Large intestine (tissue), 3 donors: ENCODE measurements at regions not wholly inside any gene's neighbourhood (a gene's known extent, or its start where the extent isn't known, plus 50 kb on each side); places are given as distances from the start of the nearest gene placed in this dataset.
A peak's percentile ranks its signal among the peaks of the same experiment; 100 is the strongest.

Source experiments
- DNase-seq, 2 donors: peaks; one replicate each; pipeline versions ENCODE4 v3.0.0 to v3.0.0-alpha.2; 2013
- H3K27ac ChIP-seq: one replicate; pipeline ENCODE4 v1.5.1; 2013; ENCODE audit warnings: low read length
- H3K27me3 ChIP-seq: 2 replicates; pipeline ENCODE4 v1.6.1; 2013; ENCODE audit warnings: low read length; ENCODE audit not compliant: control insufficient read depth, insufficient read depth
- H3K36me3 ChIP-seq: 2 replicates; pipeline ENCODE4 v1.6.1; 2013; ENCODE audit warnings: low read length; ENCODE audit not compliant: control insufficient read depth, insufficient read depth
- H3K4me1 ChIP-seq: one replicate; pipeline ENCODE4 v1.6.1; 2013; ENCODE audit warnings: low read length; ENCODE audit not compliant: control insufficient read depth, insufficient read depth
- H3K4me3 ChIP-seq: one replicate; pipeline ENCODE4 v1.5.1; 2013; ENCODE audit warnings: low read length
- H3K9me3 ChIP-seq: one replicate; pipeline ENCODE4 v1.6.1; 2013; ENCODE audit warnings: mild to moderate bottlenecking, low read depth, low read length, moderate library complexity; ENCODE audit not compliant: control insufficient read depth
- WGBS: methylation state at CpG from one replicate; pipeline ENCODE4 v1.1.5; 2013; ENCODE audit warnings: low lambda C conversion rate; ENCODE audit not compliant: insufficient coverage; 5-methylcytosine and 5-hydroxymethylcytosine counted together

DNA sequence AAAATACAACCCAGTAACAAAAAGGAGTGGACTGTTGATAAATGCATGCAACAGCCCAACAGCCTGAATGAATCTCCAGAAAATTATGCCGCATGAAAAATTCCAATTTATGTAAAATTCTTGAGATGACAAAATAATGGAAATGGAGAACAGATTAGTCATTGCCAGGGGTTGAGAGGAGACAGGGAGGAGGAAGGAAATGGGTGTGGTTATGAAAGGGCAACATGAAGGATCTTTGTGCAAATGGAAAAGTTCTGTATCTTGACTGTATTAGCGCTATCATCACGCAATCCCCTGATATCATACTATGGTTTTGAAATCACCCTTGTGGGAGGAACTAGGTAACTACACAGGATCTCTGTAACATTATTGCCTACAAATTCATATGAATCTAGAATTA is 1058.3 kb upstream of the RBFOX1 start:
- Histone ChIP-seq H3K4me3 (no peak overlapping the region), H3K4me1 (no peaks in the 10 kb centered on the region), H3K27me3 (no peaks in the 10 kb centered on the region), H3K27ac (no peak overlapping the region), H3K36me3 (no peaks in the 10 kb centered on the region), H3K9me3 (no peaks in the 10 kb centered on the region)
- DNase-seq: no peak
- no CpG with 5 or more reads among the region's 3 CpGs for WGBS

DNA sequence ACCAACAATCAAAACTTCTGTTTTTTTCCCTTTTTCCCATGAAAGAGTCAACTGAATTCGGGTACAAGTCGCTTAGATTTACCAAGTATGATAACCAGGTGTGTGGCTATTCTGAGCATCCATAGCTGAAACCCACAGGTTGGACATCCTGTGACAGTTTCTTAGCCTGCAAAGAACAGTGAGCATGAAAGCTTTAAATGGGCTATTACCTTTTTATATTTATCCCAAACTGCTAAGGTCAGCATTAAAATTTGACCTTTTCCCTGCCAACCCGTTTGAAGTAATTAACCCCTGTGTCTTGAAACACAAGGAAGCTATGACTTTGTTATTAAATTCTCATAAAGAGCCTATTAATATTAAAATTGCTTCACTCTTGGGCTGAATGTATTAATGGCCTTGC is 1065.0 kb upstream of the RBFOX1 start:
- H3K27ac ChIP-seq: no peak overlapping the region
- no peaks in the 10 kb centered on the region for H3K36me3 ChIP-seq
- no peaks in the 10 kb centered on the region for H3K27me3 ChIP-seq
- no peak overlapping the region for H3K4me3 ChIP-seq
- DNase-seq: no peak
- no peaks in the 10 kb centered on the region for H3K4me1 ChIP-seq
- H3K9me3 ChIP-seq: no peaks in the 10 kb centered on the region
- WGBS: no CpG with 5 or more reads among the region's 3 CpGs

DNA sequence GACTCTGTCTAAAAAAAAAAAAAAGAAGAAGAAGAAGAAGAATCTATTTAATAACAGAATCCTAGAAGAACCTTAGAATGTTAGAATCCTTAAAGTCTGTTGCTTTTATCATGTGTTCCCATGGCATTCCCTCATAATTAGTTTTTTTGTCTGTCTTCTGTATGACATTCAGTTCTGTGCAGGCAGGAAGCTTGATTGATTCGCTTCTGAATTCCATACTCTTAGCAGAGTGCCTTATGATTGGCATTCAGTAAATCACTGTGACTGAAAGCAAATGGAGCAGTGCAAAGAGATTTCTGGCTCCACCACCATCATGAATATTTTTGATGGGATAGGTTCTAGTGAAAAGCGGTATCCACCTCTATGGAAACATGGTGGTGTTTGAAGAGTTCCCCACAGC is 1065.9 kb upstream of the RBFOX1 start:
- no CpG with 5 or more reads among the region's 2 CpGs for WGBS
- Histone ChIP-seq H3K27ac (no peak overlapping the region), H3K36me3 (no peaks in the 10 kb centered on the region), H3K9me3 (no peaks in the 10 kb centered on the region), H3K27me3 (no peaks in the 10 kb centered on the region), H3K4me3 (no peak overlapping the region), H3K4me1 (no peaks in the 10 kb centered on the region)
- no peak for DNase-seq

DNA sequence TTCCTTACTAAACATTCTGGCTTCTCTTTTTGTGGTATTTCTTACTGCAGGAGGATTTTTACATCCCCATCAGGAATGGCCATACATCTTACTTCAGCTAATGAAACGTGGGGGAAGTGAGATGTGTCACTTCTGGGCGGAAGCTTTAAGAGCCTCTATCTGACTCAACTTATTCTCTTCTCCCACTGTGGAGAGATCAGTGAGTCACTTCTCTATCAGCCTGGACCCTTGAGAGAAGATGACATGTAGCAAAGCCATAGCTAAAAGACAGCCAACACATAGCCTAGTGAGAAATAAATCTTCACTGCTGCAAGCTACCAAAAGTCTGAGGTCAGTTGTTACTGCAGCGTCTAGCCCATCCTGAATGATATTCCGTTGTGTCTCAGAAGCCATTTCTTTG is 1066.7 kb upstream of the RBFOX1 start:
- Histone ChIP-seq H3K27ac (no peak overlapping the region), H3K36me3 (no peaks in the 10 kb centered on the region), H3K9me3 (no peaks in the 10 kb centered on the region), H3K27me3 (no peaks in the 10 kb centered on the region), H3K4me3 (no peak overlapping the region), H3K4me1 (no peaks in the 10 kb centered on the region)
- WGBS: no CpG with 5 or more reads among the region's 4 CpGs
- DNase-seq: no peak

DNA sequence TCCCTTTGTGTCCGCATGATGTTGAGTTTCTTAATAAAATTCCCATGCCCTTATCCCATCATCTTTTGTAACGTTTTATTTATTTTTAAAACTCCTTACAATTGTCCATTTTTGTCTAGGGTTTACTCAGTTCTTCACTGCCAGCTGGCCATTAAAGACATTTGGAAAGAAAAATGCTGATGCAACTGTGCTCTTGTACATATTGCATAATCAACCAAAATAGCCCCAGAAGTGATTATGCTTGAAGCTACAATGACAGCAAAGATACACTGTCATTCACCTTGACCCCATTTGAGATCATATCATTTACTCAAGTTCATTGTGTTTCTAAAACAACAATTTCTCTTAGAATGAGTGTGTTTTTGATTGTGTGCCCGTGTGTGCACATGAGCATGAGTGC is 1074.6 kb upstream of the RBFOX1 start:
- no peaks in the 10 kb centered on the region for H3K9me3 ChIP-seq
- H3K27me3 ChIP-seq: no peaks in the 10 kb centered on the region
- no peak overlapping the region for H3K27ac ChIP-seq
- WGBS: 100% methylated on average over 3 of the region's 3 CpGs
- DNase-seq: no peak
- no peaks in the 10 kb centered on the region for H3K36me3 ChIP-seq
- H3K4me3 ChIP-seq: no peak overlapping the region
- H3K4me1 ChIP-seq: no peaks in the 10 kb centered on the region

DNA sequence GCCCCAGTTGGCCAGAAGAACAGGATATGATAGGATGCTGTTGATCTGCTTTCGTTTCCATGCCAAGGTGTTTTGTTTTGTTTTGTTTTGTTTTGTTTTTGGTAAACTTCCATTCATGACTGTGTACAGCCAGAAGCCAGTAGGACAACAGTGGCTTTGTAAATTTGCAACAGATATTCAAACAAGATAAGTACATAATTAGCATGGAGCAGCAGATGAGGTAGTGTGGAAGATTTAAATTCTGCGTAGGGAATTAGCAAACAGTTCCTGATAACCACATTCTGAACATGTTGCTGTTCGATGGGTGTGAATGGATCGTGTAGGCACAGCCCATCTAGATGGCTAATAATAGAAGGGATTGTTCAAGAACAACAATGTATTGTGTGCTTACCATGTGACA is 1080.1 kb upstream of the RBFOX1 start:
- WGBS: 90% methylated on average over 2 of the region's 4 CpGs
- no peak for DNase-seq

DNA sequence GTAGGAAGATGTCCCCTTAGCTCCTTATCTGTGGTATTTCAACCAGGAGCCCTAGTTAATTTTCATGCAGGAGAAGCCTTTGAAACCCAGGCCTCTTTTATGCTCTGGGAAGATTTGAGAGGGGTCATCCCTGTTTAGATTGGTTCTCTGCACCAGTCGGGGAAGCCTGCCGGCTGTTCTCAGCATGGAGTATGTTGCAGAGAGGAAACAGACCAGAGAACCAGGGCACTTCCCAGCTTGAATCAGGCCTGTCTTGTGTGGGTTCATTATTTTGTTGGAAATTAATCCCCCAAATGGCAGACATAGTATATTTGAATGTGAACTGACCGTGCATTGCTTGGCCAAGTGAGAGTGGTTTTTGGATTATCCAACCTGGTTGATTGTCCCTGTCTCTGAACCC is 1082.1 kb upstream of the RBFOX1 start:
- no peaks in the 10 kb centered on the region for H3K36me3 ChIP-seq
- H3K27me3 ChIP-seq: no peaks in the 10 kb centered on the region
- H3K9me3 ChIP-seq: no peaks in the 10 kb centered on the region
- no peak overlapping the region for H3K4me3 ChIP-seq
- H3K27ac ChIP-seq: no peak overlapping the region
- no CpG with 5 or more reads among the region's 3 CpGs for WGBS
- DNase-seq: no peak
- H3K4me1 ChIP-seq: no peaks in the 10 kb centered on the region

More for the DNA sequence above, 1080.1 kb upstream of the RBFOX1 start:
- no peaks in the 10 kb centered on the region for H3K9me3 ChIP-seq
- H3K27me3 ChIP-seq: no peaks in the 10 kb centered on the region
- no peaks in the 10 kb centered on the region for H3K36me3 ChIP-seq
- no peak overlapping the region for H3K27ac ChIP-seq
- no peak overlapping the region for H3K4me3 ChIP-seq
- H3K4me1 ChIP-seq: no peaks in the 10 kb centered on the region

DNA sequence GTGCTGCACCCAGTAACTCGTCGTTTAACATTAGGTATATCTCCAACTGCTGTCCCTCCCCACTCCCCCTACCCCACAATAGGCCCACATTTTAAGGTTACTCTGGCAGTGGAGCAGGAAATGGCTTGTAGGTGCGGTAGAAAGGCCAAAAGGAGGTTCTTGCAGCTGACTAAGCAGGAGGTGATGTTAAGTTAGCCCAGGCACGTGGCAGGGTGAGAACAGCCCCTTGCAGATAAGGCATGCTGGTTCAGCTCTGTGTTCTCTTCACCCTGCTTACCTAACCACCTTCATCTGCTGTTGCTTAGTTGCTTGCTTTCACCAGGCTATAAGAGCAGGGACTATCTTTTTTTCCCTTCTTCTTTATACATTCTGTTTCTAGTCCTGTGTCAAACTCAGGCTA is 1082.8 kb upstream of the RBFOX1 start:
- H3K27ac ChIP-seq: no peak overlapping the region
- no CpG with 5 or more reads among the region's 4 CpGs for WGBS
- no peaks in the 10 kb centered on the region for H3K9me3 ChIP-seq
- H3K4me1 ChIP-seq: no peaks in the 10 kb centered on the region
- peak in 1 of 2 donors; percentile 9 for DNase-seq
- no peaks in the 10 kb centered on the region for H3K27me3 ChIP-seq
- no peaks in the 10 kb centered on the region for H3K36me3 ChIP-seq
- no peak overlapping the region for H3K4me3 ChIP-seq

DNA sequence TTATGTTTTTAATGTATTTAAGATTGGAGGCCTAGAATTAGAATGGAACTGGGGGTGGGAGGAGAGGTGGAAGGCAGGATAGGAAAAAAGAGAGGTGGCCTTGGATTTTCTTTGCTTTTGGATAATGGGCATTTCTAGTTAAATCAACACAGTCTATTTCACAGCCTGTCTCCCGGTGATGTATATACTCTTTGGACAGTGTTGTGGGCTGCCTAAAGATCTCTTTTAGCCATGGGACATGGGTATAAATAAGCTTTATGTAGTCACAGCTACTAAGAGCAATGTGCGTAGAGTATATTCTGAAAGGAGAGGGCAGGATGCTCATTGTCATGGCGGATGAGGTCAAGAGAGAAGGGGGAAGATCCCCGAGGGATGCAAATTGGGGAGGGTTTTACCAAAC is 1084.4 kb upstream of the RBFOX1 start:
- H3K9me3 ChIP-seq: no peaks in the 10 kb centered on the region
- WGBS: no CpG with 5 or more reads among the region's 4 CpGs
- no peak overlapping the region for H3K27ac ChIP-seq
- H3K4me3 ChIP-seq: no peak overlapping the region
- no peak for DNase-seq
- no peaks in the 10 kb centered on the region for H3K36me3 ChIP-seq
- H3K4me1 ChIP-seq: no peaks in the 10 kb centered on the region
- H3K27me3 ChIP-seq: no peaks in the 10 kb centered on the region

DNA sequence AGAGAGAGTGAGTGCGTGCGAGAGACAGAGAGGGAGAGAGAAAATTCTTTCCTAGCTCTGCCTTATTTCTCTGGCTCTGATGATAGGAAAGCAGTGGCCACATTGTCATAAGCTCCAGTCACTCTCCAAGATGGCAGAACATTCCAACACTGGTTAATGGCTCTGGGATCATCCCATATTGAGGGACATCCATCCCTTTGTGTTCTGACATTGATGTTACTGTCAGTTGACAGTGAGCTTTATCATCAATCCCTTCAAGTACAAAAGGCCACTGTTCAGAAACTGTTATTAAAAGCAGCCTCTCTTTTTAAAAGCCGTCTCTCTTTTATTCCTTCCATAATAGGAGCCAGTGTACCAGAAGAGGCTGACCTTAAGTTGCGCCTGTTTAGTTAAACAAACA is 1084.9 kb upstream of the RBFOX1 start:
- no peaks in the 10 kb centered on the region for H3K27me3 ChIP-seq
- H3K9me3 ChIP-seq: no peaks in the 10 kb centered on the region
- DNase-seq: no peak
- no peaks in the 10 kb centered on the region for H3K4me1 ChIP-seq
- H3K4me3 ChIP-seq: no peak overlapping the region
- H3K27ac ChIP-seq: no peak overlapping the region
- 82% methylated on average over 2 of the region's 4 CpGs for WGBS
- no peaks in the 10 kb centered on the region for H3K36me3 ChIP-seq

DNA sequence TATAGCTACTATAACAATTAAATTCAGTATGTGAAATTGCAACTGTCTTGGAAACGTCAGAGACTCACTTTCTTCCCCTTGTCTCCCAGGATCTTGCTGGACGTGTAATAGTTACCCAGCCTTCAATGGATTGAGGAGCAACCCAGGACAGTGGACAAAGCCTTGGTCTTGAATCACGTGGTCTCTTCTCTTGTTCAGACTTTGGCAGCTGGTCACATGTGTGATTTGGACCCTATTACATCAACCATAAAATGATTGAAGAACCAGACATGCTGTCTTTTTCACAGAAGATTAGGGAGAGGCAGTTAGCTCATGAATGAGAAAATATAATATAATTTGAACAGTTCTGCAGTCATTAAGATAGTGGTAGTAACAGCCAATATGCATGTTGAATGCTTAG is 1085.5 kb upstream of the RBFOX1 start:
- DNase-seq: no peak
- WGBS: no CpG with 5 or more reads among the region's 3 CpGs
- Histone ChIP-seq H3K27me3 (no peaks in the 10 kb centered on the region), H3K36me3 (no peaks in the 10 kb centered on the region), H3K27ac (no peak overlapping the region), H3K4me3 (no peak overlapping the region), H3K4me1 (no peaks in the 10 kb centered on the region), H3K9me3 (no peaks in the 10 kb centered on the region)
